Tibial nerve (tissue), 4 donors: ENCODE measurements at regions not wholly inside any gene's neighbourhood (a gene's known extent, or its start where the extent isn't known, plus 50 kb on each side); places are given as distances from the start of the nearest gene placed in this dataset.

Experiments
- DNase-seq, 2 donors: peaks; one replicate each; pipeline ENCODE4 v3.0.0-alpha.2; 2019; ENCODE audit warnings: low spot score in 2 of 2
- H3K27ac ChIP-seq, 4 donors: fragments of 200-600 bp; sonication (generic) in 3 of 4; one replicate each; pipeline ENCODE4 v1.5.1; 2017 to 2019; ENCODE audit warnings: mild to moderate bottlenecking in 1 of 4
- H3K27me3 ChIP-seq, 2 donors: fragments of 200-600 bp; sonication (generic) in 1 of 2; one replicate each; pipeline versions ENCODE4 v1.5.1 to v1.6.0; 2017 to 2019
- H3K36me3 ChIP-seq, 3 donors: fragments of 200-600 bp; sonication (generic); one replicate each; pipeline ENCODE4 v1.5.1; 2018 to 2019
- H3K4me1 ChIP-seq, 4 donors: fragments of 200-600 bp; sonication (generic) in 3 of 4; one replicate each; pipeline ENCODE4 v1.5.1; 2017 to 2019
- H3K4me3 ChIP-seq, 4 donors: fragments of 200-600 bp; sonication (generic) in 3 of 4; one replicate each; pipeline ENCODE4 v1.5.1; 2017 to 2019; ENCODE audit warnings: mild to moderate bottlenecking in 1 of 4, moderate library complexity in 1 of 4
- H3K9me3 ChIP-seq, 4 donors: fragments of 200-600 bp; sonication (generic) in 3 of 4; one replicate each; pipeline ENCODE4 v1.5.1; 2017 to 2019
- EP300 ChIP-seq, 2 donors: sonication (generic); formaldehyde crosslinking; IDR thresholded peaks; one replicate each; pipeline ENCODE4 v1.6.1; 2017; ENCODE audit warnings: antibody characterized with exemption in 2 of 2, mild to moderate bottlenecking in 1 of 2
- POLR2A ChIP-seq, 2 donors: fragments of 450-650 bp; IDR thresholded peaks; one replicate each; pipeline ENCODE4 v1.6.1; 2017; ENCODE audit warnings: antibody characterized with exemption in 2 of 2, mild to moderate bottlenecking in 2 of 2, moderate library complexity in 2 of 2
- WGBS, 2 donors: methylation state at CpG; one replicate each; pipeline ENCODE4 v1.1.5; 2018; 5-methylcytosine and 5-hydroxymethylcytosine counted together
- TF ChIP-seq, protein P1 (sequence below), 5 experiments: fragments of 200-600 bp in 3 of 5; fragments of 450-650 bp in 2 of 5; sonication (generic) in 3 of 5; IDR thresholded peaks; one replicate each; pipeline ENCODE4 v1.5.1; 2016 to 2019; ENCODE audit warnings: antibody characterized with exemption in 5 of 5, mild to moderate bottlenecking in 3 of 5, moderate library complexity in 2 of 5

DNA sequence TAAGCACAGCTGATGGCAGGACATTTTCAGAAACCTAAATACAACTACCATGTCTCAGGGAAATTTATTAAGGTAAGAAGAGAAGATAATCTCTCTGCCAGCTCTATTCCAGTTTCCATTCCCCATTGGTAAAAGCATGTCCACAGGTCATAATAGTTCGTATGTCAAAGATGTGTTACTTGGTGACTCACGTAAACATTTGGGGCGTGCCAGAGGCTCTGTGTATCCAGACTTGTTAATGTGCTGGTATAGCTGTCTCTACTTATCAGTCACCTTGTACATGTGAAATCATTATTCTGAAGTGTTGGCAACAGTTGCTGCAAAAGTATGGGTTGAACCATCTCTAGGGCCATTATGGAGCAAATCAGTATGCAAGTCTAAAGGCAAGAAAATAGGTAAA, 1345.1 kb downstream of the SUCLG1 start:
- H3K36me3 ChIP-seq, result no peaks in the 10 kb centered on the region
- H3K4me1 ChIP-seq, result no peaks in the 10 kb centered on the region
- no peak for DNase-seq
- H3K27ac ChIP-seq, result no peak overlapping the region
- H3K9me3 ChIP-seq, result no peaks in the 10 kb centered on the region
- H3K4me3 ChIP-seq, result no peak overlapping the region
- 97% methylated on average over 3 of the region's 3 CpGs for WGBS, 2 donors
- H3K27me3 ChIP-seq, result no peaks in the 10 kb centered on the region
- TF ChIP-seq EP300 (IDR thresholded peaks at IDR 0.05), result no peak
- no peak for TF ChIP-seq POLR2A (IDR thresholded peaks at IDR 0.05)
- TF ChIP-seq, protein P1, sequence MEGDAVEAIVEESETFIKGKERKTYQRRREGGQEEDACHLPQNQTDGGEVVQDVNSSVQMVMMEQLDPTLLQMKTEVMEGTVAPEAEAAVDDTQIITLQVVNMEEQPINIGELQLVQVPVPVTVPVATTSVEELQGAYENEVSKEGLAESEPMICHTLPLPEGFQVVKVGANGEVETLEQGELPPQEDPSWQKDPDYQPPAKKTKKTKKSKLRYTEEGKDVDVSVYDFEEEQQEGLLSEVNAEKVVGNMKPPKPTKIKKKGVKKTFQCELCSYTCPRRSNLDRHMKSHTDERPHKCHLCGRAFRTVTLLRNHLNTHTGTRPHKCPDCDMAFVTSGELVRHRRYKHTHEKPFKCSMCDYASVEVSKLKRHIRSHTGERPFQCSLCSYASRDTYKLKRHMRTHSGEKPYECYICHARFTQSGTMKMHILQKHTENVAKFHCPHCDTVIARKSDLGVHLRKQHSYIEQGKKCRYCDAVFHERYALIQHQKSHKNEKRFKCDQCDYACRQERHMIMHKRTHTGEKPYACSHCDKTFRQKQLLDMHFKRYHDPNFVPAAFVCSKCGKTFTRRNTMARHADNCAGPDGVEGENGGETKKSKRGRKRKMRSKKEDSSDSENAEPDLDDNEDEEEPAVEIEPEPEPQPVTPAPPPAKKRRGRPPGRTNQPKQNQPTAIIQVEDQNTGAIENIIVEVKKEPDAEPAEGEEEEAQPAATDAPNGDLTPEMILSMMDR (IDR thresholded peaks at IDR 0.05), result no peak

DNA sequence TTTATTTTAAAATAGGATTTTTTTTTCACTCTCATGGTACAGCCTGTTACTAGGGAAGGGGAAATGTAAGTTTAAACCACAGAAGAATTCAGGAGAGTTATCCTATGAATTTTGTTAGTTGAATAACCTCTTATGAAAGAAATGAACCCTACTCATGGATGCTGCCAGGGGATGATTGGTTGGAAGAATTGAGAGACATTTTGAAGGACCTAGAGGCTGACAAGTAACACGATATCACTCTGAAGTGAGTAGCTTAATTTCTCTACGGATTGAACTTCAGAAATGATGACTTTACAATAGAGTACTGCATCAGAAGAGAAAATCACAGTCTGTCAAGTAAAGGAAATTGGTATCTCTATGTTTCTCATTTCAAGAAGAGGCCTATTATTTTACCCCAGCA, 1346.2 kb downstream of the SUCLG1 start:
- no peaks in the 10 kb centered on the region for H3K27me3 ChIP-seq
- H3K36me3 ChIP-seq, result no peaks in the 10 kb centered on the region
- no peak overlapping the region for H3K4me3 ChIP-seq
- H3K9me3 ChIP-seq, result no peaks in the 10 kb centered on the region
- H3K4me1 ChIP-seq, result no peaks in the 10 kb centered on the region
- no peak for DNase-seq
- WGBS, 2 donors, result 83 to 90% methylated on average over 2 of the region's 2 CpGs
- H3K27ac ChIP-seq, result no peak overlapping the region
- TF ChIP-seq, protein P1 (IDR thresholded peaks at IDR 0.05), result no peak
- TF ChIP-seq EP300 (IDR thresholded peaks at IDR 0.05) (no peak), POLR2A (IDR thresholded peaks at IDR 0.05) (no peak)

DNA sequence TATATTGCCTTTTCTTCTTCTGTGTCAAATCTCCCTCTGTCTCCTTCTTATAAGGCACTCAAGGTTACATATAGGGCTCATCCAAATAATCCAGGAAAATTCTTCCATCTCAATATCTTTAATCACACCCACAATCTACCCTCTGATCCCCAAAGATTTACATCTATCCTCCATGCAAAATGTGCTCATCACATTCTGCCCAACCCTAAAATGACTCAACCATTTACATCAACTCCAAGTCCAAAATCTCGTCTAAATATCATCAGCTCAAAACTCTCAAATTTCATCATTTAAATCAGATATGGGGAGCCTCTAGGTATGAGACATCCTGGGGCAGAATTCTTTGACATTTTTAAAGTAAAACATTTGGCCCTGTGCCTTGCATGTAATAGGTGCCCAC, 1349.8 kb downstream of the SUCLG1 start:
- DNase-seq, result no peak
- no peak overlapping the region for H3K4me3 ChIP-seq
- no peaks in the 10 kb centered on the region for H3K36me3 ChIP-seq
- 77 to 81% methylated on average over 1 of the region's 1 CpG for WGBS, 2 donors
- TF ChIP-seq, protein P1 (IDR thresholded peaks at IDR 0.05), result no peak
- no peak for TF ChIP-seq POLR2A (IDR thresholded peaks at IDR 0.05)
- TF ChIP-seq EP300 (IDR thresholded peaks at IDR 0.05), result no peak
- H3K27me3 ChIP-seq, result no peaks in the 10 kb centered on the region
- no peaks in the 10 kb centered on the region for H3K4me1 ChIP-seq
- H3K27ac ChIP-seq, result no peak overlapping the region
- no peaks in the 10 kb centered on the region for H3K9me3 ChIP-seq

DNA sequence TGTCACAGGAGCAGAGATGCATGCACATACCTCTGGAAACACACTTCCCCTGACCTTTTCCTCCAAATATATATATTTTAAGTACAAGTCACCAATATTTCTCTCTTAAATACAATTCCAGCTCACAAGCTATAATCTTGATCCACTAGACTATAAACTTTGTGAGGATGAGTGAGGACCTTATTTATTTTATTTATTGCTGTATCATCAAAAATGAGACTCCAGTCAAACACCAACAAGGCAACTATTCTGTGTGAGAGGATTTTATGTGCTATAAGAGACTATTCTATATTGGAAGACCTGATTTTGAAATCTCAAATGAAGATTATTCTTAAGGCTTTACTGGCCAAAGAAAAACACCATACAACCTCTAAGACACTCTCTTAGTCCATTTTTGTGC, 1352.2 kb downstream of the SUCLG1 start:
- TF ChIP-seq EP300 (IDR thresholded peaks at IDR 0.05) (no peak), POLR2A (IDR thresholded peaks at IDR 0.05) (no peak)
- TF ChIP-seq, protein P1 (IDR thresholded peaks at IDR 0.05), result no peak
- H3K4me1 ChIP-seq, result no peaks in the 10 kb centered on the region
- H3K36me3 ChIP-seq, result no peaks in the 10 kb centered on the region
- H3K27ac ChIP-seq, result no peak overlapping the region
- no peaks in the 10 kb centered on the region for H3K9me3 ChIP-seq
- no peak for DNase-seq
- H3K4me3 ChIP-seq, result no peak overlapping the region
- no peaks in the 10 kb centered on the region for H3K27me3 ChIP-seq

DNA sequence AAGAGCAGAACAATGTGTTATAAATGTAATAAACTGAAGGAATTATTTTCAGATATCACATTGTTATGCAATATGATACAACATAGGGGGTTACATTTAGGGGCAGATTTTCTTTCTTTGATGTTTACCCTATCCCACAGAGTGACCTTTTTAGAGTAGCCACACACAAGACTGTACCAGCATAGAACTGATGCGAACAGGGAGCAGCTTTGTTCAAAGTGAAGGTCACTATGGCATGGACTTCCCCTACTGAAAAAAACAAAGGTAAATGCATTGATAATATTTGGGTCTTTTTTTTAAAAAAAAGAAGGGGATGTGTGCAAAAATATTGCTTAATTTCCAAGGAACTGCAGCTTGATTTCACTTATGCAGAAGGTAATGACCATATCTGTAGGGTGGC, 1354.9 kb downstream of the SUCLG1 start:
- H3K9me3 ChIP-seq, result no peaks in the 10 kb centered on the region
- TF ChIP-seq, protein P1 (IDR thresholded peaks at IDR 0.05), result no peak
- TF ChIP-seq POLR2A (IDR thresholded peaks at IDR 0.05) (no peak), EP300 (IDR thresholded peaks at IDR 0.05) (no peak)
- DNase-seq, result no peak

More for the DNA sequence above, 1354.9 kb downstream of the SUCLG1 start:
- Histone ChIP-seq H3K27me3 (no peaks in the 10 kb centered on the region), H3K27ac (no peak overlapping the region), H3K4me3 (no peak overlapping the region), H3K36me3 (no peaks in the 10 kb centered on the region), H3K4me1 (no peaks in the 10 kb centered on the region)
- 51 to 69% methylated on average over 1 of the region's 1 CpG for WGBS, 2 donors
